Activated T-cell treated with anti-CD3 and anti-CD28 coated beads, Interleukin-2, amount 50 U/mL, for 1 hour (primary cell): ENCODE measurements at regions not wholly inside any gene's neighbourhood (a gene's known extent, or its start where the extent isn't known, plus 50 kb on each side); places are given as distances from the start of the nearest gene placed in this dataset.

Source experiments
- DNase-seq: peaks from one replicate; pipeline ENCODE4 v3.0.0-alpha.2; 2020

- DNase-seq, result no peak
These were observed 516.5 kb upstream of the CNKSR2 start for GRCh38 chrX:20857746-20858145.

GRCh38 chrX:20838477-20838876, 535.7 kb upstream of the CNKSR2 start:
- no peak for DNase-seq

GRCh38 chrX:20829665-20830491, 544.3 kb upstream of the CNKSR2 start:
- DNase-seq, result no peak

GRCh38 chrX:20825984-20826383, 548.2 kb upstream of the CNKSR2 start:
- no peak for DNase-seq

GRCh38 chrX:20803971-20804370, 537.3 kb upstream of the RPS6KA3 start:
- DNase-seq, result no peak

- DNase-seq, result no peak
These were observed 535.3 kb upstream of the RPS6KA3 start for GRCh38 chrX:20802036-20802435.

GRCh38 chrX:20796450-20796849, 529.7 kb upstream of the RPS6KA3 start:
- no peak for DNase-seq

GRCh38 chrX:20789103-20789502, 522.4 kb upstream of the RPS6KA3 start:
- no peak for DNase-seq

GRCh38 chrX:20767346-20767745, 500.6 kb upstream of the RPS6KA3 start:
- no peak for DNase-seq

- no peak for DNase-seq
These were observed 489.9 kb upstream of the RPS6KA3 start for GRCh38 chrX:20756585-20756984.

GRCh38 chrX:20753076-20753475, 486.4 kb upstream of the RPS6KA3 start:
- no peak for DNase-seq

- no peak for DNase-seq
These were observed 480.0 kb upstream of the RPS6KA3 start for GRCh38 chrX:20746690-20747089.

- DNase-seq, result no peak
These were observed 476.3 kb upstream of the RPS6KA3 start for GRCh38 chrX:20743046-20743445.

GRCh38 chrX:20742106-20742505, 475.4 kb upstream of the RPS6KA3 start:
- no peak for DNase-seq

- DNase-seq, result no peak
These were observed 473.7 kb upstream of the RPS6KA3 start for GRCh38 chrX:20740443-20740842.

- DNase-seq, result no peak
These were observed 472.5 kb upstream of the RPS6KA3 start for GRCh38 chrX:20739038-20739745.

- no peak for DNase-seq
These were observed 462.7 kb upstream of the RPS6KA3 start for GRCh38 chrX:20729416-20729815.

- DNase-seq, result no peak
These were observed 460.7 kb upstream of the RPS6KA3 start for GRCh38 chrX:20727447-20727846.

GRCh38 chrX:20720954-20721626, 454.4 kb upstream of the RPS6KA3 start:
- DNase-seq, result no peak

- DNase-seq, result no peak
These were observed 452.1 kb upstream of the RPS6KA3 start for GRCh38 chrX:20718592-20719380.

- no peak for DNase-seq
These were observed 448.5 kb upstream of the RPS6KA3 start for GRCh38 chrX:20715176-20715575.

- no peak for DNase-seq
These were observed 446.1 kb upstream of the RPS6KA3 start for GRCh38 chrX:20712811-20713210.

- DNase-seq, result no peak
These were observed 444.7 kb upstream of the RPS6KA3 start for GRCh38 chrX:20711366-20711765.
